Stomach (tissue), 4 donors: ENCODE measurements at regions not wholly inside any gene's neighbourhood (a gene's known extent, or its start where the extent isn't known, plus 50 kb on each side); places are given as distances from the start of the nearest gene placed in this dataset.

ENCODE experiments used
- EP300 ChIP-seq: sonication (generic); formaldehyde crosslinking; IDR thresholded peaks from one replicate; pipeline ENCODE4 v1.6.1; 2017; ENCODE audit warnings: antibody characterized with exemption
- POLR2A ChIP-seq, 4 donors: fragments of 450-650 bp; IDR thresholded peaks; one replicate each; pipeline ENCODE4 v1.6.1; 2016; ENCODE audit warnings: antibody characterized with exemption in 4 of 4, control low read depth in 2 of 4, mild to moderate bottlenecking in 1 of 4, moderate library complexity in 1 of 4
- POLR2AphosphoS5 ChIP-seq, 3 donors: sonication (generic); formaldehyde crosslinking; IDR thresholded peaks; one replicate each; pipeline ENCODE4 v1.6.1; 2016; ENCODE audit warnings: antibody characterized with exemption in 3 of 3
- TF ChIP-seq, protein P1 (sequence below), 7 experiments: fragments of 450-650 bp in 4 of 7; fragments of 200-600 bp in 3 of 7; sonication (generic) in 3 of 7; IDR thresholded peaks; one replicate each; pipeline ENCODE4 v1.5.1; 2016 to 2019; ENCODE audit warnings: antibody characterized with exemption in 7 of 7, control low read depth in 2 of 7, mild to moderate bottlenecking in 1 of 7

DNA sequence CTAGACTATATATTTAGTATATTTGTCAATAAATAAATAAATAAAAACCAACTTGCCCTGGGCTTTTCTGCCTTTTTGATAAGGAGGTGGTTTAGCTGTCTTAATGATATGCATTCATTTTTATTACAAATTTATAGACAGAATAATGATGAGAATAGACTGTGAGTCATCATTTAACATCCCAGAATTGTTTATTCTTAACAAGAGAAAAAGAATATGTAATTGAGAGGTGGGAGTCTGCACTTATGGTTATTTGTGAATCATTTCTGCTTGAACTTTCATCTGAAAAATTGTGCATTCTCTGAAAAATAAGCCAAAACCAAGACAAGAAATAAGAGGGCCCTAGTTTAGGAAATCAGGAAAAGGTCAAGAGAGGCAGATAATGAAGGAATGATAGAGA is 326.2 kb downstream of the COL11A1 start:
- TF ChIP-seq POLR2AphosphoS5 (IDR thresholded peaks at IDR 0.05) (no peak), POLR2A (IDR thresholded peaks at IDR 0.05) (no peak), EP300 (no peak)
- TF ChIP-seq, protein P1, sequence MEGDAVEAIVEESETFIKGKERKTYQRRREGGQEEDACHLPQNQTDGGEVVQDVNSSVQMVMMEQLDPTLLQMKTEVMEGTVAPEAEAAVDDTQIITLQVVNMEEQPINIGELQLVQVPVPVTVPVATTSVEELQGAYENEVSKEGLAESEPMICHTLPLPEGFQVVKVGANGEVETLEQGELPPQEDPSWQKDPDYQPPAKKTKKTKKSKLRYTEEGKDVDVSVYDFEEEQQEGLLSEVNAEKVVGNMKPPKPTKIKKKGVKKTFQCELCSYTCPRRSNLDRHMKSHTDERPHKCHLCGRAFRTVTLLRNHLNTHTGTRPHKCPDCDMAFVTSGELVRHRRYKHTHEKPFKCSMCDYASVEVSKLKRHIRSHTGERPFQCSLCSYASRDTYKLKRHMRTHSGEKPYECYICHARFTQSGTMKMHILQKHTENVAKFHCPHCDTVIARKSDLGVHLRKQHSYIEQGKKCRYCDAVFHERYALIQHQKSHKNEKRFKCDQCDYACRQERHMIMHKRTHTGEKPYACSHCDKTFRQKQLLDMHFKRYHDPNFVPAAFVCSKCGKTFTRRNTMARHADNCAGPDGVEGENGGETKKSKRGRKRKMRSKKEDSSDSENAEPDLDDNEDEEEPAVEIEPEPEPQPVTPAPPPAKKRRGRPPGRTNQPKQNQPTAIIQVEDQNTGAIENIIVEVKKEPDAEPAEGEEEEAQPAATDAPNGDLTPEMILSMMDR (IDR thresholded peaks at IDR 0.05) = no peak
